Retina (tissue), 1 donor: ENCODE measurements at regions not wholly inside any gene's neighbourhood (a gene's known extent, or its start where the extent isn't known, plus 50 kb on each side); places are given as distances from the start of the nearest gene placed in this dataset.

Experiments
- DNase-seq: peaks from one replicate; pipeline ENCODE4 v3.0.0-alpha.2; 2016

DNA sequence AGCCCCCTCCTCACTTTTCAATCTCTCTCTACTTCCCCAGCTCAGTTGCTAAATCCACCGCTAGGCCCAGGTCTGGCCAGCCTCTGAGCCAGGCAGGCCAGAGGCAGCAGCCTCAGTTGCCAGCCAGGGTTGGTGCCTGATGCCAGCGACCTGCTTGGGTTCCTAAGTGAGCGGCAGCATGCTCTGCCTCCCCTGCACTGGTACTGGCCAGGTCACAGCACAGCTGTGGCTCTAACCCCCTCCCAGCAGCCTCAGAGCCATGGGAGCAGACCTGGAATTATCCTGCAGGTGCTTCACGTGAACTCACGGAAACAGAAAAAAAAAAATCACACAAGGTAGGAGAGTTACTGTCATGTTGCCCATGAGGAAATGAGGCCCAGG, 82.5 kb upstream of the ATF3 start:
- DNase-seq, result no peak

DNA sequence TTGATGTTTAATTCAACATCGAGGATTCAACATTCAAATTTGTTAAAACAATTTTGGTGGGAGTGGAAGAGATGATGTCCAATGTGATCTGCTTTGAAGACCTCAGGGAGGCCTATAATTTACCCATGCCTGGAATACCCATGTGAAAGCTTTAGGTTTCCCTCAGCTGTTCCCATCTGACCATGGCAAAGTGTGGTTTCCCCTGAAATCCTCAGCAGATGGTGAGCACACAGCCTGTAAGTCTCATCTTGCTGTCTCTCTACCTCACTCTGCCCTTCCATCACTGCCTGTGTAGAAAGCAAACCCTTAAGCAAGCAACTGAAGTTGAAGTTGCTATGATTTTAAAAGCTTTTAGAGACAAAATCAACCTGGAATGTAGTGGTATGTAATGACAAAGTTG, 80.1 kb upstream of the ATF3 start:
- no peak for DNase-seq

- peak; percentile 64 for DNase-seq
Measured at GRCh38 chr1:212529211-212529741, 79.3 kb upstream of the ATF3 start.

- no peak for DNase-seq
Measured at GRCh38 chr1:212531267-212531666, 77.3 kb upstream of the ATF3 start.

DNA sequence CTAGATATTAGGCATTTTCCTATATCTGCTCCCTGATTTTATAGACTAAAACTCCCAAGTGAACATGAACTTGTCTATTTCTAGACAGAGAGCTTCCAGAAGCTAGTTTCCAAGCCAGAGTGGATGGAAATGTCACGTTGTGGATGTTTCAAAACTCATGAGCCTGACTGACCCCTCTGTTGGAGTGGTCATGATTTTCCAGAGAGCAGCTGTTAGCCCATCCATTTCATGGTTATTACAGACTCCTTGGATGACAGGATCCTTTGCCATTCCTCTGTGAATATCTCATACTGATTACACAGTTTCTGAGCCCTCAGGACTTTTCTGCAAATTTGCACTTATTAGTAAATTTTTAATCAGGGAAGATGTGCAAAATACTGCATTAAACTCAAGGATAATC, 76.8 kb upstream of the ATF3 start:
- no peak for DNase-seq

DNA sequence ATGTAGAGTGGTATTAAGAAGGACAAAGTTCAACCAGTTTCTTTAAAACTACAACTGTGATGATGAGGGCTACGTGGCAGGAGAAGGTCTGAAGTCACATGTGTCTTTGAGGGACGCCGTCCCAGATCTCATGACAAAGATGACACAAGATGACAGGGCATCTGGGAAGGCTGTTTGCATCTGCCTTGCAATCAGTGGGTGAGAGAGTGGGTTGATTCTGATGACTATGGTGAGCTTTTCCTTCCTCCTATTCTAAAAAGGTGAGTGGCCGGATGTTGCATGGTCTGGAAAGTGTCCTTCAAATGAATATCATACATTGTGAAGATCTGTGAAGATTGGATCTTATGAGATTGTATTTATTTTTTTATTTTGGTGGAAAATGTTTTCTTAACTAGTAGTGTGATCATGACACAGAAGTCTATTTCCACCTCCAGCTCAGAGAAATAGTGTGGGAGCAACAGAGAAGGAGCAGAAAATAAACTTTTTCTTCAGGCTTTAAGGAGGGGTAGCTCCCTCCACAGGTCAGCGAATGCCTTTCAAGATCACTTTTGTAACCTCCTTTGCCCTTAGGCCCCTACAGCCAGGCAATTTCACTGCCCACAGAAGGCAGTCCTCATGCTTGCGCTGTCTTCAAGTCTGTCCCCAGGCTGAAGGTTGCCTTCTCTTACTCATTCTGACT, 76.0 kb upstream of the ATF3 start:
- no peak for DNase-seq

GRCh38 chr1:212533148-212533517, 75.4 kb upstream of the ATF3 start:
- no peak for DNase-seq

DNA sequence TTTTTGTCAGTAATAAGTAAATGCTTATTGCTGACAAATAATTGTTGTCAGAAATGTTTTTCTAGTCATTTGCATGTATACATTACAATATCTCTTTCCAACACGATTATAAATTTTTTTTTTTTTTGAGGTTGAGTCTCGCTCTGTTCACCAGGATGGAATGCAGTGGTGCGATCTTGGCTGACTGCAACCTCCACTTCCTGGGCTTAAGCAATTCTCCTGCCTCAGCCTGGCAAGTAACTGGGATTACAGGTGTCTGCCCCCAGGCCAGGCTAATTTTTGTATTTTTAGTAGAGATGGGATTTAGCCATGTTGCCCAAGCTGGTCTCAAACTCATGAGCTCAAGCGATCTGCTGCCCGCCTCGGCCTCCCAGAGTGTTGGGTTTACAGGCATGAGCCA, 72.0 kb upstream of the ATF3 start:
- no peak for DNase-seq

- DNase-seq, result no peak
Measured at GRCh38 chr1:212537610-212538009, 71.0 kb upstream of the ATF3 start.

DNA sequence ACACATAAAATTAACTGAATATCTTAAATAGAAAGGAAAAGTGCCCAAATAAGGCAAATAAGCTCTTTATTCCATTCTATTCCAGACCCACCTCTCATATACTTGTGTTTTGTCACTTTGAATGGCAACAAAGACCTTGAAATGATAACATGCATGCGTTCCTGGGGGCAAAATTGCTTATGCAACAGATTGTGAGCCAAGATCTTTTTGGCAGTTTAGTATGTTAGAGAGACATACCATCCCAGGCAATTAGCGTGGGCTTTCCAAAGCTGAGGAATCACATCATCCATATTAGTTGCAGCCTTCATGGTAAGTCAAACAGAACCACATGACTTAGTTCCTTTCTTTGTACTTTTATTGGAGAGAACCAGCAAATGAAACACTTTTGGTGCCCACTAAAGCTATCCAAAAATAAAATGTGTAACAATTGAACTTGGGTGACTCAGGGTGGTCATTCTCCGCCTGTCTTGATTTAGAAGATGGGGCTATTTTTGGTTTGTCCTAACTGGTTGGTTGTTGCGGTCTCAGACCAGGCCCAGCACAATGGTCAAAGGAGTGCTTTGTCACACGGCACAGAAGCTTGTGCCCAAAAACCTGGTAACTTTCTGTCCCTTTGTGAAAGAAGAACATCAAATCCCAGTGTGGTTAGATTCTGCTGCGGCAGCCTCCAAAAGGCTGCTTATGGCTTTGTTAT, 68.7 kb upstream of the ATF3 start:
- DNase-seq, result no peak

DNA sequence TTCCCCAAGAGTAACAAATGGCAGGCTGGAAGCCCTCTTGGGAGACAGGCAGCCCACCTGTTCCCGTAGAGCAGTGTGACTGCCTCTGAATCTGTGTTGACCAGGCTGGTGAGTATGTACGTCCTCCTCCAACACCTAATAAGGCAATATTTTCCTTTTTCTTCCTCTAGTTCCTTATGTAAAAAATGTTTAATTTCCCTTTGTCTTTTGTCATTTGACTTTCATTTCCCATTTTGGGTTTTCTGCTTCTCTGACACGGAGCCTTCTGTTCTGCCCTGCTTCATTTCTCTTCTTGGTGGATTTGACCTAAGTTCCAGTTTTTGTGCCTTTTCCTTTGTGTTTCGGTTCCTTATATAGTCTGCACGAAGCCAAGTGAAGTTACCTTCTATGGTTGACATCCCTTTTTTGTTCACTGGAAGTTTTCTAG, 65.8 kb upstream of the ATF3 start:
- no peak for DNase-seq

- DNase-seq, result no peak
Measured at GRCh38 chr1:212544110-212544509, 64.5 kb upstream of the ATF3 start.

DNA sequence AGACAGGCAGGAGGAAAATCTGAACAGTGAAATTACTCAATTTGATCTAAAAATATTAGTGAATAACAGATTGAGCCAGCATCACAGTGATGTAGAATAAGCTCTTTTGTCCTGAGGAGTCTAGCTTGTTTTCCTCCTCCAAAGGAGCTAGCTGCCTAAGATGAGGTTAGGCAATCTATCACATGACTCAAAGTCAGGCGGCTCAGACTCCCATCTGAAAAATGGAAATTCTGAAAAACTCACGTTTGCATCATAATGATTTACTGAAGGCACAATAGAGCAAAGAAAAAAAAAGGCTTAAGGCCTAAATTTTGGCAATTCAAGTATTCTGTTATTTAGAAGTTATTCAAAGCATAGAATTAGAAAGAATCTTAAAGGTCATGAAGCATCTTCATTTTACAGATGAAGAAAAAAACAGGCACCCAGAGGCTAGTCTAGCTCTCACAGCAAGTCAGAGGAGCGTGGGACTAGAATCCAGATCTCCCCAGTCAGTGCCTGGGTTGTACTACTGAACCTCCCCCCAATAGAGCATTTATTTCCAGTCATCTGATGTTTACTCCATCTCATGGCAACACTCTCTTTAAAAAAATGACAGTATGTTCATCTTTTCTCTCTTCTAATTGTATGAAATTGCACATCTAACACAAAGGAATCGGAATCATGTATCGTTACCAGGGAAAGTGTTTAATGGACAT, 62.5 kb upstream of the ATF3 start:
- no peak for DNase-seq

- DNase-seq, result no peak
Measured at GRCh38 chr1:212549503-212550017, 59.0 kb upstream of the ATF3 start.

DNA sequence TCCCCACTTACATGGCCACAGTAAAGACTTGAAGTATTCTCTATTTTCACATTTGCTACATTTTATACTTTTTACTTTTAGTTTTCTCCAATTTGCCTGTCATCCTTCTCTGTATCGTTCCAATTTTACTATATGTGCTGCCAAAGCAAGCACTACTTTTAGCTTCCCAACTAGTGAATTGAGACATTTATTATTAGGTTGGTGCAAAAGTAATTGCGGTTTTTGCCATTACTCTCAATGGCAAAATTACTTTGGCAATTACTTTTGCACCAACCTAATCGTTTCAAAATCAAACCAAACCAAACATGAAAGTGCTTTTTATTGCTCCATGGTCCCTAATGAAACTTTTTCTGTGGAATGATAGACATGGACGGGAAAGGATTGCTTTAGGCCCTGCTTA, 56.6 kb upstream of the ATF3 start:
- no peak for DNase-seq

DNA sequence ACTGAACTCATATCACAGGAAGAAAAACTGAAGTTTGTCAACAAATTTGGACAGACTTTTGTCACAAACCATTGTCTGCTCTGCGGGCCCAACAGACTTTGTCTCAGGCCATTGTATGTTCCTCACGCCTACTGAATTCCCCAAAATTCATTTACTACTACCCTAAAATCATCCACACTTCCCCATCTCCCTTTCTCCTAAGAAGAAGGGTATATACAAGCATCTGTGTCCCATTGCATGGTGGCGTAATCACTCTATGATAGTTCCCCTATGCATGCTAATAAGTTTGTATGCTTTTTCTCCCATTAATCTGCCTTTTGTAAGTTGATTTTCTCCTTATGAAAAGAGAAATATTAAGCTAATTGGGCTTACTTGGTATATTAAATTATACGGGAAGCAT, 54.9 kb upstream of the ATF3 start:
- no peak for DNase-seq

DNA sequence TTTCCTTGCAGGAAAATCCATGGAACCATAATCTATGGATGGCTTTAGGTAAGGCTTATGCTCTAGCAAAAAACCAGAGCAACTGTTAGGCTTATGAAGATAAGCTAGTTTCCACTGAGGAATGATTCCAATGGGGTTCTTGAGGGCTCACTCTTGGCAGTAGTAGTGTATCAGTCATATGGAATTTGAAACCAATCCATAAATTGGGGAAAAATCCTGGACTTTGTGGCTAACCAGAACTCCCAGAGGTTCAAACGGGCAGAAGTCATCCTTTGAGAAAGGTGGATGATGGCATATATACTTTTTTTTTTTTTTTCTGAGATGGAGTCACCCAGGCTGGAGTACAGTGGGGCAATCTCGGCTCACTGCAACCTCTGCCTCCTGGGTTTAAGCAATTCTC, 54.2 kb upstream of the ATF3 start:
- no peak for DNase-seq

- no peak for DNase-seq
Measured at GRCh38 chr1:212555426-212555825, 53.1 kb upstream of the ATF3 start.

GRCh38 chr1:212556822-212557549, 51.6 kb upstream of the ATF3 start:
- DNase-seq, result no peak

DNA sequence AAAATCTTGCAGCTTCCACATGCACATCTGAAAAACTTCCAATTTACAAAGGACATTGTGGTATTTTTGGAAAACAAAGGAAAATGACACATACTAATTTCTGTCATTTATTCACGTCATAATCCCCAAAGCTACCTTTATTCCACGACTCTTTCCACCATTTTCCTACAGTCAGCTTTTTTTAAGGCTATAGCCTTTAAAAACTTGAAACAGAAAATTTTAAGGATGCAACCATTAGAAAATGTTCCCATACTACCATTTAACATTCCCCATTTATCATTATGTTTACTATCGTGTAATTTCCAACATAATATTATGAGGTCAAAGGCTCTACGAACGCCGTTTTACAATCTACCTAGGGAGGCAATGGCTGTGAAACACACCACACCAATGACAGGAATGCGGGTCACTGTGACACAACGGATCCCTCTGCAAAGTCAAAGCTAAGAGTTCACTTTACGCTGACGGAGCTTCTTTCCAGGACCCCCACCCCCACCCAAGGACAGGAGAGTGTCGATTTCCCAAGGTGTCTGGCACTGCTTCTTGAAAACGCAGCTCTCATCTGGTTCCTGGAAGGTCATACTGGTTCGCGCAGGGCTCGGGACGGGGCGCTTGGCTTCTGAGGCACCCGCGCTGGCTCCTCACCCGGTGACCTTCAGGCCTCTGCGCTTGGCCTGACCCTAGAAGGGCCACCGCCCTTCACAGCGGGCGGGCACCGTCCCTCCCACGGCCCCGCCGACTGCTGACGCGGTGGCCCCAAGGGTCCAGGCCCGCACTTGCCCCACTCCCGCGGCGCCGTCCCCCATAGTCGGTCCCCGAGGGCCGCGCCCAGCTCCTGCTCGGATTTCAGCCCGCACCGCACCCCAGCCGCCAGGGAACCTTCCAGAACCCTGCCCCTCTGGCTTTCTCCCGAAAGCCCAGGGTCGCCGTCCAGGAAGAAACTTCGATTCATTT, 50.5 kb upstream of the ATF3 start:
- DNase-seq, result no peak

- DNase-seq, result peak; percentile 98
Measured at GRCh38 chr1:212558693-212559480, 49.7 kb upstream of the ATF3 start.
